Renal cortical epithelial cell (primary cell): ENCODE measurements at regions not wholly inside any gene's neighbourhood (a gene's known extent, or its start where the extent isn't known, plus 50 kb on each side); places are given as distances from the start of the nearest gene placed in this dataset.

Experiments
- DNase-seq: peaks from one replicate; pipeline ENCODE4 v3.0.0-alpha.2; 2011; ENCODE audit warnings: low read depth

DNA sequence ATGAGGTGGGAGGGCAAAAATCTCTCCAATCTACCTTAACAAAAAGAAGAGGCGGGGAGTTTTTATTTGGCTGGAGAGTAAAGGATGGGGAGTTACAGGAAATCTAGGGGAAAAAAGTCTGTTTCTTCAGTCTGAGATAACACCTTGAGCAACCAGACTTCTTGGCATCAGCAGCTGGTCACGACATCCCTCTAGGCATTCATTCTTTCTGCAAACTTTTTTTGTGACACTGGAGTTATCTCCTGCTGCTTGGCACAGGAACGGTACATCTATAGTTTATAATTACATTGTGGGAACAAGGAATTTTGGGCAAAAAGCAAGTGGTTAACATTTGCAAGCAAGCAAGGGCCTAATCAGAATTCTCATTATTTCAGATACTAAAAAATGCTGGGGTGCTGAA lies 50.6 kb upstream of the IFNGR1 start:
- DNase-seq = no peak

- DNase-seq = no peak
These were observed 50.2 kb upstream of the IFNGR1 start for GRCh38 chr6:137269347-137269746.
